ENCODE measurements at regions not wholly inside any gene's neighbourhood (a gene's known extent, or its start where the extent isn't known, plus 50 kb on each side); places are given as distances from the start of the nearest gene placed in this dataset.
"Not testable (repeated sequence)": the region's sequence is repeated elsewhere in the genome, so short reads cannot be mapped to it uniquely, and the experiment has no call there.

GRCh38 chr18:39365836-39366485, 1800.4 kb upstream of the CELF4 start:
- no peak for DNase-seq

DNA sequence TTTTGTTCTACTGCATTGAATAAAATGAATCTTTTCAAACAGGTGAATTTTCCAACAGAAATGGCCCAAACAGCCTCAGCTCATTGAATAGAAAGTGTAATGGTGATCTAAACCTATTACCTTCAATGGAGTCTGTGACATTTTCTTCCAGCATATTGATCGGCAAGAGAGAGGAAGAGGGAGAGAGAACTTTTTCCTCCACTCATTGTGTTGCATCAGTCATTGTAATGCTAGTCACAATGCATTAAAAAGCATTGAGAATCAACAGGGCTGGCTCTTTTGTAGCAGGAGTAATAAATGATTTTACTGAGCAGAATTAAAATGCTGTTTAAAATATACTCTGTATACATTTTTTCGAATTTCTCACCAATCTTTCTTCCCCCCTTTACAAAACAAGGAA, 1794.5 kb upstream of the CELF4 start:
- DNase-seq: no peak

DNA sequence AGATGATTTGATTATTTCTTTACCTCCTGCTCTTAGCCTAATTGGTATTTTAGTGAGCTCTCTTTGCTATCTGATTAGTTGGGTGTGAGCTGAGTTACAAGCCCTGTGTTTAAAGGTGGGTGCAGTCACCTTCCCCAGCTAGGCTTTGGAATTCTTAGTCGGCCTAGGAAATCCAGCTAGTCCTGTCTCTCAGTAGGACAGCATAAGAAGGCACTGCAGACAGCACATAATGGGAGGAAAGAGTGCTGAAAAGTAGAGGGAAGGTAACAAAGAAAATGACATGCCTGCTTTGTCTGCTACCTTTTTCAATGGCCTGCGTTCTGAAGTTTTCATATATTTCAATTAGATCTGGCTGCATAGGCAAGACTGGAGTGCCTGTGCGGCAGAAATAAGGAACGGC, 1794.0 kb upstream of the CELF4 start:
- DNase-seq: no peak

- DNase-seq: no peak
Measured at GRCh38 chr18:39350945-39351344, 1785.3 kb upstream of the CELF4 start.

DNA sequence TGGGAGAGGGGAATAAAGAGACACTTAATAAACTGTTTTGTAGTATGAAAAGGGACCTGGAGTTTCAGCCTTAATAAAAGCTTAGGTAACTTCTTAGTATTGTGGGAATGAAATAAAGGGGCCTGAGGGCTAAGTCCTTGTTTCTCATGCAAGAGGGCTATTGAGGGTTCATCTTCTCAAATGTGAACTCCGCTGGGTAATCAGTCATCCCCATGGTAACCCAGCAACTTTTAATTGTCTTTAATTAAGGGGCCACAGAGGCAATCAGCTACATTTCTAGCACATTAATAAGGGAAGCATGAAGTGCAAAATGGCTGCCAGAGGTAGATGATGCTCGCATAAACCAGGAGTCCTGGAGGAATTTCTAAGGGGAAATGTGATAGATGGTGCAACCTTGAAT, 1784.2 kb upstream of the CELF4 start:
- no peak for DNase-seq

- DNase-seq: no peak
Measured at GRCh38 chr18:39348757-39349156, 1783.2 kb upstream of the CELF4 start.

DNA sequence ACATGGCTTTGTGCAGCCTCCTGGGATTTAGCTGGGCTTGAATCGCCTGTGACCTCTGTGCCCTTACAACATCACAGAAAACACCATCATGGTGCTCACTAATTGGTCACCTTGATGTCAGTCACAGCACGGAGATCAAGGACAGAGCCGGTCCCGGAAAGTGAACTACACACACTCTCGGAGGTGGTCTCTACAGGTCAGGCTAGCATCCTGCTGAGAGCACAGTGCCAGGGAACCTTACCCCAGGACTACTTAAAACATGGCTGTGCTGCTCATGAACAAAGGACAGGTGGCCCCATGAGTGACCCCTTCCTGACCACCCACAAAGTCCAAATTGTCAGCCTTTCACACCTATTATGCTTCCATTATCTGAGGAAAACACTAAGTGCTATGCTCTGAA, 1782.1 kb upstream of the CELF4 start:
- no peak for DNase-seq

GRCh38 chr18:39346916-39347315, 1781.3 kb upstream of the CELF4 start:
- DNase-seq: no peak

DNA sequence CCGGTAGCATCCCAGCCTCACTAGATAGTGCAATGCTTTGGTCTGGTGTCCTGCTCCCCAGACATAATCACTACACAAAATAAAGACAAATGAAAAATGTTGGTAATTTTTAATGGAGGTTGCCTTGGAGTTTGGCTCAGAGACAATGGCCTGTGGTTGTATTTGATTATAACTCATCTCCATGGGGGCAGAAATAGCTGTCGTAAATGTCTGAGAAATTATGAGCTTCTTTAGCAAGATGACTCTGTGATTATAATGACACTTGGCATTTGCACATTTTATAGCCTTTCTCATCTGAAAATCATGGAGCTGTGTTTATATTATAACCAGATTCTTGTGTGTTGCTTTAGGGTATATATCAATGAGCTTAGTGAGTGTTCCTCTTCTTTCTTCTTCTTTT, 1779.7 kb upstream of the CELF4 start:
- DNase-seq: no peak

DNA sequence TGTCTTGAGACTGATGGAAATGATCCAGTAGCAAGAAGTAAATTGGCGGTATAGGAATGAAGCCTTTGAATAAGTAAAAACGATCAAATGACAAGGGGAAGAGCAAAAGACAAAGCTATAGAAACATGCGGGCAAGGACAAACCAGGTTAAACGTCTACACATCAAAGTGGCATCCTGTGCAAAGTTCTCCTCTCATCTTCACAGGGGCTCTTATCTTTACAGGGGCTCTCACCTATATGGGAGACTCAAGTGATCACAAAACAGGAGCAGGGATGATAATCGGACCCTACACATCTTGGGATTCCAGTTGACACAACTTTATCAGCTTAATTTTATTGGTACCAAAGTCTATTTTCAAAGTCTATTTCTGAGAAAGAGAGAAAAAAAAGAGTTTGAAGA, 1778.9 kb upstream of the CELF4 start:
- no peak for DNase-seq

DNA sequence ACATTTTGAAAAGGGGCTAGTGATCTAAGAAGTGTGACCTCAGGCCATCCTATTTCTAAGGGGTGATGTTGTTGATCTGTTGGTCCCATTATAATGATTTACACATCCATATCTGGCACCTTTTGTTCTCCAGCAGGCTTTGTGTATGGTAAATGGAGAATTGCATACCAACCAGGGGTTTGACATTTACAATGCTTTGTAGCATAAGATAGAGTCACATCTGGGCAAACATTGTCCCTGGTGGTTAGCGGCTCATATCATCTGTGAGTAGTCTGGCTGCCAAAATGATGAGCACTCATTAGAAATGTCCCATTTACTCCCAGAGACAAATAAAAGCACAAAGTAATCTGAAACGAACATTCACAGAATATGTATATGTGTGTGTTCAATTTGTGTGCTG, 1775.5 kb upstream of the CELF4 start:
- DNase-seq: no peak

- DNase-seq: no peak
Measured at GRCh38 chr18:39340418-39340817, 1774.8 kb upstream of the CELF4 start.

DNA sequence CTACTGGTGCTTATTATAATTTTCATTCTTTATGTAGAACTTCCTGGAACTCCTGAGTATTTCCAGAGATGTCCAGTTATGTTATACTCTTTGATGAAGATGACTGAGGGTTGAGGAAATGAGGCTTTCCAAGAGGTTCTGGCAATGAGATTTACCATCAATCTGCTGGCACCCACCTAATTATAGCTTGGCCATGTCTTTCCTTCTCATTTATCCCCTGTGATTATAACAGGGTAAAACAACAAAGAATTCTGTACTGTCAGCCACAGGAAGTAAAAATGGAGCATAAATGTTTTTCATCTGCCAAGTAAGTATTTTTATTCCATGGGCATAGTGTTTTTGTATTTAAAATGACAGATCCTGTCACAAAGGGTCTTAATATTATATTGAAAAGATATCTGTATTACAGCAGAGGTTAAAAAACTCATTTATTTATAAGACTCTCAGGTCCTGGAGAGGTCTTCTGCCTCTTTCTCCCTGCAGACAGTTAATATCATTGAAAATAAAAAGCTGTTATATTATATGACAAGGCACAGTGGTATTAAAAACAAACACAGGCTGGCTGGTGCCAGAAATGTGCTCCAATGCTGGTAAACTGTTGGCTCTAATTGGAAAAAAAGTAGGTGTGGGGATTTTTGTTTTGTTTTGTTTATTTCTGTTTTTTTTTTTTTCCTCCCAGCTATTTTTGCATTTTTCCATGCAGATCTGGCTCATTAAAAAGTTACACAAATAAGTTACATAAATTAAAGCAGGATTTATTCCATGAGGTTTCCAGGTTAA, 1764.1 kb upstream of the CELF4 start:
- no peak for DNase-seq

DNA sequence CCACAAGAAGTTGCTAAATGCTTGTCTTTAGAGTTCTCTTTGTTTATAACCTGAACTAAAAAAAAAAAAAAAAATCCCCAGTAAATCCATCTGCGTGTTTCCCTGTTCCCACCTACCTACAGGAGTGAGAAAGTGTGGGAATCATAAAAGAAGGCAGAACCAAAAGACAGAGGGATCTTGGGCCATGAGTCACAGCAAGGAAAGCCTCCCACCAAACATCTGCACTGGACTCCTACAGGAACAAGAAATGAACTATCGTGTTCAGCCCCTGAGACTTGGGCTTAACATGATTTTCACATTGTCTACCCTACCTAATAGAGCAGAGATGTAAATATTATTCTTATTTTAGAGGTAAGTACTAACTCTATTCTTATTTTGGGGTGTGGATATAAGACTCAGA, 1761.2 kb upstream of the CELF4 start:
- DNase-seq: no peak

DNA sequence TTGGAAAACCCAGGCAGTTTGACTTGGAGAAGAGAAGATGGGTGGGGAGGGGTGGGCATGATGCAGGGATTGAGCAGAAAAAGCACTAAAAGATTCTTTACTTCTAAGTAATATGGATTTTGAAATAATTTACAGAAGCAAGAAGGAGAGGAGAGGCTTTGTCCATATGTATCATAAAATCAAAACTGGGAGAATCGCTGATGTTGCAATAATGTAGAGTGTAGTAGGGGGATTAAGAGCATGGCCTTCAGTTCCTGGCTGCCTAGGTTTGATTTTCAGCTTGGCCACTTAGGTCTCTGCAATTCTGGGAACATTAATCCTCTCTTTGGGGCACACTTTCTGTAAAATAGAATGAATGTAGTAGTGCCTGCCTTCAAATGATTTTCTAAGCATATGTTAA, 1760.4 kb upstream of the CELF4 start:
- DNase-seq: no peak

DNA sequence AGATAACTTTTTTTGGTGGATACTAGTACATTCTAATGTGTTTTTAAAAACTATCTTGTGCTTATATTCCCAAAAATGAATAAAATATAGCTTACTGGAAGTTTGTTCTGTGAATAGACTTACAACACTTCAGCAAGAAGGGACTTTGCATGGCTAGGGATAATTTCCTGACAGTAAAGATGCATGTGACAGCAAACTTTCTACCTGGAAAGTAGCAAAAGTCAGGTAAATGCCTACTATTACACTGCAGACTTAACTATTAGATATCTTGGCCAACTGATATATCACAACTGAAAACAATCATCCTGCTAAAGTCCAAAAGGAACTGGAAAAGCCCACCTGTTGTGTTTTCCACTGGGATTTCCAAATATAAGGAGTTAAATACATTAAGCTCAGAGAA, 1753.5 kb upstream of the CELF4 start:
- DNase-seq: no peak

DNA sequence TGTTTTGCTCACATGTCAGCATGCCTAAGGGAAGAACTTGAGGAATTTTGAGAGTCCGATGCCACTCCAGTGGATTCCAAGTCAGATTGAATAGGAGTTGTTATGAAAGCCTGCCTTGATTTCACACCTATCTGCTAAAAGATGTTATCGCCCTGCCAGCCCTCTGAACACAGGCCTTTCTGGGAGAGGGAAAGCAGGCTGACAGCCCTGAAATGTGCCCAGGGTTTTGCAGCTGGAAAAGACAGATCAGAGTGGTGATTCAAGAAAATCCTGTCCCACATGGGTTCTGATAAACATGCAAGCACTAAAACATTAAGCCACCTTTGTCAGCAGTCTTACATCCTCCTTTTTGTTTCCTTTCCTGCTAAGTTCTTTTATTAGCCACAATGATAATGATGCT, 1752.9 kb upstream of the CELF4 start:
- no peak for DNase-seq

DNA sequence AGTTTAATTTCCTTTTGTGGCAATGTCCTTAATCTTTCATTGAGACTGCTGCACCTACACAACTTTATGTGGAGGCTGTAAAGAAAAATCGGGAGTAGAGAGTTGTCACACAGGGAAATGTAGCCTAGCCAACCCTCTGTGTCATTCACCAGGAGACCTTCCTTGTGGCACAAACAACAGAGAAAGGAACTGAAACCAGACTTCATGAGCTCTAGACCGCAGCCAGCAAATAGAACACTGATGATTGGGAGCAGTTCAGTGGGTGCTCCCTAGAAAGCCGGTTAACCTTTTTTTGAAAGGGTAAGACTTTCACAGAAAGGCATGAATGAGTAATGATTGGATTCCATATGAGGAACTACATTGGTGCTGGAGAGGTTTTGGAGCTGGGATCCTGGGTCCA, 1752.4 kb upstream of the CELF4 start:
- DNase-seq: no peak

- no peak for DNase-seq
Measured at GRCh38 chr18:39314595-39314994, 1749.0 kb upstream of the CELF4 start.

DNA sequence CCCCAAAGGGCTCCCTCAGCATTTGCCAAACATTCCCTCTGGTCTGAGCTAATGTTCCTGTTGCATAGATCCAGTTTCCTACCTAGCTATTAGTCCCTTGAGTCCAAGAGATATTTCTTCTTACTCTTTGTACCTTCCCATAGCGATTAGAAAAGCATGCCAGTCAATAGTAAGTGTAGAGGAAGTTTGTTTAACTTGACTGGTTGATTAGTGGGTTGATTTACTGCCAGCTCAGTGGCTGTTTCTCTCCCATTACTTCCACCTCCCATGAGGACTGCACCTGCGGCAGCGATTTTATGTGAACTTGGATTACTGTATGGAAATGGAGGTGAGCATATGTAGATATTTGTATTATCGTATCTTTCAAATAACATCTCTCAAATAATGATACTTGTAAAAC, 1748.4 kb upstream of the CELF4 start:
- no peak for DNase-seq

- DNase-seq: no peak
Measured at GRCh38 chr18:39311111-39311712, 1745.6 kb upstream of the CELF4 start.

GRCh38 chr18:39308931-39309521, 1743.4 kb upstream of the CELF4 start:
- DNase-seq: not testable (repeated sequence)

DNA sequence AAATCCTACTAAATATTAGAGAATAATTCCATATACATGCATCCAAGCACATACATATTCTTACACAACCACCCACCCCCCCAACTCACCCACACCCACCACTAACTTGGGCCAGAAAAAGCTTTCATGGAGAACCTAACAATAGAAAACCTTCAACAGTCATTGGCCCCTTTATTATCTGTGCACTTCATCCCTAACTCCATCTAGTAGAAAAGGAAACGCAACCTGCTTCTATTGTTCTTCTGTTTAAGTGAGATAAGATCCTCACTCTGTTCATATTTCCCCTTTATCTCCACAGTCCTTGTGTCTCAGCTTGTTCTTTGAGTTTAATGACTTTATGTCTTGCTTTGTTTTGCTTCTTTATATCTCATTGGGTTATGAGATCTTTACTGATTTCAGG, 1740.2 kb upstream of the CELF4 start:
- no peak for DNase-seq

GRCh38 chr18:39302481-39302880, 1736.9 kb upstream of the CELF4 start:
- no peak for DNase-seq

Data from T1000 (cell line).